ENCODE measurements at regions not wholly inside any gene's neighbourhood (a gene's known extent, or its start where the extent isn't known, plus 50 kb on each side); places are given as distances from the start of the nearest gene placed in this dataset.

DNA sequence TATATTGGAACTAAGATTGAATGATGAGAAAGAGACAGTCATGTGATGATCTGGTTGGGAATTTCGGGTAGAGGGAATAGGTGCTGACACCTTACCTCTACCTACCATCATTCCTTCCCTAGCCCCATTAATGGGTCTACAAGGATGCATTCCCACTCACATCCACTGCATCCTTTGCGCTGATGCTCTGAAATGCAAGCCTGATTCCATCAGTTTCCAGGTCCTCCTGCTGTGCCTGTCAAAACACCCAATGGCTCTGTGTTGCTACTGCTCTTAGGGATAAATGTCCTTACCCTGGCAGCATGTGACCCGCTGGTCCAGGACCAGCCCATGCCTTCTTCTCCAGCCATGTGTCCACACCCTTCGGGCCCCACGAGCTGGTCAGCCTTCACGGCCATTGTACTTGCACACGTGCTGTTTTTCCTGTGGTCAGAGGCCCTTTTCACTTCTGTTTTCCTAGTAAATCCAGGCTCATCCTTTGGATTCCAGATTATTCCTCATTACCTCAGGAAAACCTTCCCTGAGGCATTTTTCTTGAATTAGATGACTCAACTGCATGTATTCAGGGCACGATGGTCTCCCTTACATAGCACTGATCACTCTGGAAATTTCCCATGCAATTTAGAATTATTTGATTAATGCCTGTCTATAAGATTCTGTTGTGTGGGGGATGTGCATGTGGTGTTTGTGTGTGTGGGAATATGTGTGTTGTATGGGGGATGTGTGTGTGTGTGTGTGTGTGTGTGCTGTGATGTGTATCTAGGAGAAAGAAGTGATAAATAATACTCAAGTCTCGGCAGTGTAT, 185.0 kb downstream of the DIRAS2 start:
- TF ChIP-seq, protein P1, sequence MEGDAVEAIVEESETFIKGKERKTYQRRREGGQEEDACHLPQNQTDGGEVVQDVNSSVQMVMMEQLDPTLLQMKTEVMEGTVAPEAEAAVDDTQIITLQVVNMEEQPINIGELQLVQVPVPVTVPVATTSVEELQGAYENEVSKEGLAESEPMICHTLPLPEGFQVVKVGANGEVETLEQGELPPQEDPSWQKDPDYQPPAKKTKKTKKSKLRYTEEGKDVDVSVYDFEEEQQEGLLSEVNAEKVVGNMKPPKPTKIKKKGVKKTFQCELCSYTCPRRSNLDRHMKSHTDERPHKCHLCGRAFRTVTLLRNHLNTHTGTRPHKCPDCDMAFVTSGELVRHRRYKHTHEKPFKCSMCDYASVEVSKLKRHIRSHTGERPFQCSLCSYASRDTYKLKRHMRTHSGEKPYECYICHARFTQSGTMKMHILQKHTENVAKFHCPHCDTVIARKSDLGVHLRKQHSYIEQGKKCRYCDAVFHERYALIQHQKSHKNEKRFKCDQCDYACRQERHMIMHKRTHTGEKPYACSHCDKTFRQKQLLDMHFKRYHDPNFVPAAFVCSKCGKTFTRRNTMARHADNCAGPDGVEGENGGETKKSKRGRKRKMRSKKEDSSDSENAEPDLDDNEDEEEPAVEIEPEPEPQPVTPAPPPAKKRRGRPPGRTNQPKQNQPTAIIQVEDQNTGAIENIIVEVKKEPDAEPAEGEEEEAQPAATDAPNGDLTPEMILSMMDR (IDR thresholded peaks at IDR 0.05), result no peak
- TF ChIP-seq JUND (IDR thresholded peaks at IDR 0.05), result no peak
- TF ChIP-seq GATA2 (CRISPR knock-in tag; IDR thresholded peaks at IDR 0.05), result no peak
- TF ChIP-seq, protein P2, sequence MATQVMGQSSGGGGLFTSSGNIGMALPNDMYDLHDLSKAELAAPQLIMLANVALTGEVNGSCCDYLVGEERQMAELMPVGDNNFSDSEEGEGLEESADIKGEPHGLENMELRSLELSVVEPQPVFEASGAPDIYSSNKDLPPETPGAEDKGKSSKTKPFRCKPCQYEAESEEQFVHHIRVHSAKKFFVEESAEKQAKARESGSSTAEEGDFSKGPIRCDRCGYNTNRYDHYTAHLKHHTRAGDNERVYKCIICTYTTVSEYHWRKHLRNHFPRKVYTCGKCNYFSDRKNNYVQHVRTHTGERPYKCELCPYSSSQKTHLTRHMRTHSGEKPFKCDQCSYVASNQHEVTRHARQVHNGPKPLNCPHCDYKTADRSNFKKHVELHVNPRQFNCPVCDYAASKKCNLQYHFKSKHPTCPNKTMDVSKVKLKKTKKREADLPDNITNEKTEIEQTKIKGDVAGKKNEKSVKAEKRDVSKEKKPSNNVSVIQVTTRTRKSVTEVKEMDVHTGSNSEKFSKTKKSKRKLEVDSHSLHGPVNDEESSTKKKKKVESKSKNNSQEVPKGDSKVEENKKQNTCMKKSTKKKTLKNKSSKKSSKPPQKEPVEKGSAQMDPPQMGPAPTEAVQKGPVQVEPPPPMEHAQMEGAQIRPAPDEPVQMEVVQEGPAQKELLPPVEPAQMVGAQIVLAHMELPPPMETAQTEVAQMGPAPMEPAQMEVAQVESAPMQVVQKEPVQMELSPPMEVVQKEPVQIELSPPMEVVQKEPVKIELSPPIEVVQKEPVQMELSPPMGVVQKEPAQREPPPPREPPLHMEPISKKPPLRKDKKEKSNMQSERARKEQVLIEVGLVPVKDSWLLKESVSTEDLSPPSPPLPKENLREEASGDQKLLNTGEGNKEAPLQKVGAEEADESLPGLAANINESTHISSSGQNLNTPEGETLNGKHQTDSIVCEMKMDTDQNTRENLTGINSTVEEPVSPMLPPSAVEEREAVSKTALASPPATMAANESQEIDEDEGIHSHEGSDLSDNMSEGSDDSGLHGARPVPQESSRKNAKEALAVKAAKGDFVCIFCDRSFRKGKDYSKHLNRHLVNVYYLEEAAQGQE (IDR thresholded peaks at IDR 0.05; ENCODE audit: low read depth, low read length), result no peak
- TF ChIP-seq TAF1 (IDR thresholded peaks at IDR 0.05; ENCODE audit: borderline replicate concordance, low read depth, low read length), result no peak
- TF ChIP-seq SMC3 (IDR thresholded peaks at IDR 0.05; ENCODE audit: low read depth, low read length), result no peak
- TF ChIP-seq TCF12 (IDR thresholded peaks at IDR 0.05), result no peak

Measured in SK-N-SH (cell line).